ENCODE measurements at regions not wholly inside any gene's neighbourhood (a gene's known extent, or its start where the extent isn't known, plus 50 kb on each side); places are given as distances from the start of the nearest gene placed in this dataset.

DNA sequence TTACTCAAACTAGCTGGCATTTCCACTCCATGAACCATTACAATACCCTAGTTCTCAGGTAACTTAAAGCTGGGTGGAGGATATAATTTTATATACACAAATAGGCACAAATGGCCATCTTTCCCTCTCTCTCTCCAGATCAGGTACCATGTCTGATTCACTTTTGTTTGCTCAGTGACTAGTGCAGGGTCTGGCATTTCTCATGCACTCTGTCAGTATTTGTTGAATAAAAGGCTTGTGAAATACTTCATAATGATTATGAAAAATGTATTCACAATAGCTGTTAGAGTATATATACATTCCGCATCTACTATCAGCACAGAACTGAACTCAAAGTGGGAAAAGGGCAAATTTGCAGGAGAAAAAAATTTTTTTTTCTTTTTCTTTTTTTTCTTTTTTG is 510.2 kb upstream of the USP24 start:
- DNase-seq (ENCODE audit: low read depth, low spot score): no peak
- in situ Hi-C loops (cut with HindIII; ENCODE audit: low pct_unique_long_range_greater_than_20kb, low sequenced_read_pairs): no loop called here

DNA sequence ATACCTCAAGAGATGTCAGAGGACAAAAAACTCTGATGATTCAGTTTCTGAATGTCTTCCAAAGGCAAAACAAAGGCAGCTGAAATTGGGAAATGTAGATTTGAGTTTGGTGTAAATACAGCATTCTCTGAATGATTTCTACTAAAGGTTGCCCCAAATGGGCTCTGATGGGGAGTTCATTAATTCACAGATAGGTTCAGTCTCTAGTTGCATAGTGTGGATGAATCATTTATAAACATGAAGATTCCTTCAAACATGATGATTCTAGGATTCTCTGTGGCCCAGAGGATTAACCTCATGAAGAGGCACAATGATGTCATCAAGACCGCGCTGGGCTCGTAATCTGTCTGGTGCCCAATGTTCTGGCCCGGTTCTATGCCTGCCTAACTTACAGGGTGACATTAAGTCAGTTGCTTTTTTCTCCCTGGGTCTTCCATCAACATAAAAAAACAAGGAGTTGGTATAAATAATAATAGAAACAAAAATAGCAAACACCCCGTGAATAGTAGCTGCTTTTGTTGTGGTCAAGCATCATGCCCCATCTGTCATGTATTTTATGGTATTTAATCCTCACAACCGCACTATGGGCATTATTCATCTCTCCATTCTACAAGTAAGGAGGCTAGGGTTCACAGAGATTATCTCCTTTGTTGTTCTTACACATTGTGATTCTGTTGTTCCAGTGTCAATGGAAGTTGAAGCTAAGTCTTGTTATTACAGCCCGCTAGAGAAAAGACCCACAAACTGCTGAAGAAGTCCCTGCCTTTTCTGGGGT is 509.6 kb upstream of the USP24 start:
- in situ Hi-C loops (cut with HindIII; ENCODE audit: low pct_unique_long_range_greater_than_20kb, low sequenced_read_pairs): no loop called here

DNA sequence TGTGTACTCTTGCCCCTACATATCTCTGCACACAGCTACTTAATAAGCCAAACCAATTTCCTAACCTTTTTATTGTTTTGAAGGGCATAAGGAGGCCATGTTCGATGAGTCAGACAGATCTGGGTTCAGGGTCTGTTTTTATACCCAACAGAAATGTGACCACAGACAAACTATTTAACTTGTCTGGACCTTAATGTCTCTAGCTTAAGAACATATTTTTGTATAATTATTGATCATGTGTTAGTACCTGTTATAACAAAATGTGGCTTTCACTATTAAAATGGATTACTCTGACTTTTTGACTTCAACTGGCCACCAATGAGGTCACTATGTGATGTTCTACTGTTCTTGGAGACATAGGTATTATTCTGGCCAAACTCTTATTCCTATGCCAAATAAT is 507.8 kb upstream of the USP24 start:
- in situ Hi-C loops (cut with HindIII; ENCODE audit: low pct_unique_long_range_greater_than_20kb, low sequenced_read_pairs): no loop called here
- no peak for DNase-seq (ENCODE audit: low read depth, low spot score)

More for the DNA sequence above, 509.6 kb upstream of the USP24 start:
- no peak for DNase-seq (ENCODE audit: low read depth, low spot score)

DNA sequence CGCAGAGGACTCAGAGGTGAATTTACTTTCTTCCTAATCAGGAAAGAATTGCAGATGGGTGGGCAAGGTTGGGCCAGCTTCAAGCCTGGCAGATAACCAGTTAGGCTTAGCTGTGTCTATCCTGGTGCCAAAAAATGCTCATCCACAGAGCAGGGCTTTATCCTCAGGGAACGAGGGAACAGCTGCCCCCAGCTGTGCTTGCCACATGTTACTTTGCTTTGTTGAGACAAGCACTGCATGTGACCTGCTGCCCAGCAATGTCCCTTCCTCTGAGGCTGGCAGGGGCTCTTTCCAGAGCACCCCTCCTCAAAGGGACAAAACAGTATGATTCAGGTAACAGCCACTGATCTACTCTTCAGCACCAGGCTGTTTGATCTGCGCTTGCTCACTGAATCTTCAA is 505.1 kb upstream of the USP24 start:
- in situ Hi-C loops (cut with HindIII; ENCODE audit: low pct_unique_long_range_greater_than_20kb, low sequenced_read_pairs): no loop called here
- DNase-seq (ENCODE audit: low read depth, low spot score): no peak

DNA sequence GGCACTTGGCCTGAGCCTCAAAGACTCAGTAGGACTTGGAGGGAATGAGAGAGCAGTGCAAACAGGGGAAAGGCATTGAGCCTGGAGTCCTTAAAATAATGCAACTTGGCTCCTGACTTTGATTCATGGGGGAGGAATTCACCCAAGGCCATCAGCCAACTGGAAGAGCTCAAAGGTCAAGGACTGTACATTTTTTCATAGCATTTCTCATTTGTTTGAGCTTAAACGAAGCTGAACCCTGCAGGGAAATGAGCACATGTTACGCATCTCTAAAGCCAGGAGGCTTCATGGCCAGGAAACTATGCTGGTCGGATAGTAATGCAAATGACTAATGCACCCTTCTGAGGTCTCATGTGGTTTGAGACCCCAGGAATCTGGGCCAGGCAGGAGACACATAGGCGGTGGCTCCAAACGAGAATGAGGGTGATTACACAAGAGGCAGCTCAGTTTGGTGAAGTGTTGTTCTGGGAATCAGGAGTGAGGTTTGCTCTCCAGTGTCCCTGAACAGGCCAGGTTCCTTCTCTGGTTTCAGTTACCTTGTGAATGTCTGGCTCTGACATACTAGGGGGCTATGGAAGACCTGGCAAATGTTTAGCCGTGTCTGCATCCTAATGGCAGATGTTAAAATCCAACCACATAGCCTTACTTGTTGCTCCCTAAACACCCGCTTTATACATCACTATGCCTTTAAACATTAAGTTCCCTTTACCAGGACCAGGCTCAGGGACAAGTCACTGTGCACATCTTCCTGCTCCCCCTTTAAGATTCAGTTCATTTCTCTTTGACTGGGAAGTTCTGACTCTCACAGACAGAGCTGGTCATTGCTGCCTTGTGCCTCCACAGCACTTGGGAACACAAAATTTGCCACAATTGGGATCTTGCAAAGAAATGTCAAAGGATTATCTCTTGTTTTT is 503.9 kb upstream of the USP24 start:
- peak; percentile 24 for DNase-seq (ENCODE audit: low read depth, low spot score)
- in situ Hi-C loops (cut with HindIII; ENCODE audit: low pct_unique_long_range_greater_than_20kb, low sequenced_read_pairs): no loop called here

DNA sequence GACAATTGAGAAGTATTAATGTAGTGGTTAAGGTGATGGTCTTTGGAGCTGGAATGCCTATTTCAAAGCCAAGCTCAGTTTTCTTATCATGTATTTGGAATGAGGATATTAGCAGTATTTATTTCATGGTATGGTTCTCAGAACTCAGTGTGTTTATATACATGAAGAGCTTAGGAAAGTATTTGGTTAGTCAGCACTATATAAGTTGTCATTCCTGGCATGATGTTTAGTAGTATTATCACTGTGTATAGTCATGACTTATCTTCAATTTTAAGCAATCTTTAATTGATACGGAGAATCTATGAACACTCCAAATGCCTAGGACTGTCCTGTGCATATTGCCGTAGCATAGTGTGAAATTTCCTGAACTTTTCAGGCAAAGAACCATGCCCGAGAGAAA is 501.9 kb upstream of the USP24 start:
- in situ Hi-C loops (cut with HindIII; ENCODE audit: low pct_unique_long_range_greater_than_20kb, low sequenced_read_pairs): no loop called here
- DNase-seq (ENCODE audit: low read depth, low spot score): no peak

DNA sequence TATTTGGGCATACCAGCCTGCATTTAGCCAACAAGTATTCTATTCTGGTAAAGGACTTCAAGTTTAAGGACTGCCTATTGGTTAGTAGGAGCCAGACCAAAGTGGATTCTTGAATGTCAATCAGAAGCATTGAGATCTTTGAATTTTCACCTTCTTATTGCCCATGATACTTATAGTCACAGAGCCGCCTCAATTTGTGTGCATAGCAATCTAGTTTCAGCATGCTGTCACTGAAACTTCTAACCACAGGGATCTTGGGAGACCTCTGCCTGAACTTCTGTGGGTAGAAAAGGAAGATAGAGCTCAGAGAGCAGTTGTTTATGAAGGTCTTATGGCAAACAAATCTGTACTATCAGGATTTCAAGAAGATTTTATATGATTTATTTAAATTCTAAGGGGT is 501.4 kb upstream of the USP24 start:
- no peak for DNase-seq (ENCODE audit: low read depth, low spot score)

DNA sequence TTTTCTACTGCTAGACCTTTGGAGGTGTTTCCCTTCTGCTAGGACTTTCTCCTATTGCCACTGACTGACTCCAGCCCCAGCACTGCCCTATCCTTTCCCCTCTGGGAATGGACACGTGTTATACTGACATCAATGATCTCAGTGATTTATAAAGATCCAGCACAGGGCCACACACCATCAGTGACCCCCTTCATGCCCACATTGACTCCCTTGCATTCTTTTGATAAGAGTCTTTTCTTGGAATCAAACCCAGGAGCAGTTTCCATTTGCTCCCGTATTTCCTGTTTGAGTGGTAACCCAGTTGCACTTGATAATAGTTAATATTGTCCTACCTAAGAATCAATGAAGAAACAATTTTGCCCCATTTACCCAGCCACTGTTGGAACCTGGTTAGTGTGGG is 501.0 kb upstream of the USP24 start:
- DNase-seq (ENCODE audit: low read depth, low spot score): no peak
- in situ Hi-C loops (cut with HindIII; ENCODE audit: low pct_unique_long_range_greater_than_20kb, low sequenced_read_pairs): no loop called here

More for the DNA sequence above, 501.4 kb upstream of the USP24 start:
- in situ Hi-C loops (cut with HindIII; ENCODE audit: low pct_unique_long_range_greater_than_20kb, low sequenced_read_pairs): no loop called here

DNA sequence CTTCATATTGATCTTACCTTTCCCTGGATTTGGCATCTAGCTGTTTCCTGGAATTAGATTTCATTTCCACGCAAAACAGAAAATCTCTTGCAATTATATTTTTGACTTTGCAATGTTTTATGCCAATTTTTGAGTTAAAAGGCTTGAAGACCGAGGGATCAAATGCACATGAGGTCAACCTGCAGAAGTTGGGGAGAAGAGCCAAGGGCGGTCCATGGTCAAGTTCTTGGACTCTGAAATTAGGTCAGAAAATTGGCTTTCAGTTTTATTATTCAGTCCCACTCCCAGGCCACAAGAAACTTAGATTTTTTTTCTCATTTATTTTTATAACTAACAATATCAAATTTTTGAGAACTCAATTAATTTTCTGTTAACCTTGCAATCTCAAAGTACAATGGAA is 499.1 kb upstream of the USP24 start:
- no peak for DNase-seq (ENCODE audit: low read depth, low spot score)
- in situ Hi-C loops (cut with HindIII; ENCODE audit: low pct_unique_long_range_greater_than_20kb, low sequenced_read_pairs): no loop called here

DNA sequence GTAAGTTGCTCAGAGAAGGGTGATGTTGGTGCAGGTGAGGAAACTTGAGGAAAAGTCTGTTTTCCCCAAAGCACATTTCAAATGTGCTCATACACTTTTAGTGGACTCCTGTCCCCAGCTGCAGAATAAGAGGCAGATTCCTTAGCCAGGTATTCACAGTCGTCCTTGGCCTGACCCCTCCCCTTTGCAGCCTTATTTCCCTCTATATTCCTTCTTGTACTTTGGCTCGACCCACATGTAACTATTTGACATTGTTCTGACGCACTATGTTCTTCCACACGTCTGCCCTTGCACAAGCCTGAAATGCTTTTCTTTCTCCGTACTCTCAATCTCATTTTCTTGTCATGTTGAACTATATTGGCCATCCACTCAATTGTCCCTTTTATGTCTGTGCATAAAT is 498.4 kb upstream of the USP24 start:
- in situ Hi-C loops (cut with HindIII; ENCODE audit: low pct_unique_long_range_greater_than_20kb, low sequenced_read_pairs): no loop called here

DNA sequence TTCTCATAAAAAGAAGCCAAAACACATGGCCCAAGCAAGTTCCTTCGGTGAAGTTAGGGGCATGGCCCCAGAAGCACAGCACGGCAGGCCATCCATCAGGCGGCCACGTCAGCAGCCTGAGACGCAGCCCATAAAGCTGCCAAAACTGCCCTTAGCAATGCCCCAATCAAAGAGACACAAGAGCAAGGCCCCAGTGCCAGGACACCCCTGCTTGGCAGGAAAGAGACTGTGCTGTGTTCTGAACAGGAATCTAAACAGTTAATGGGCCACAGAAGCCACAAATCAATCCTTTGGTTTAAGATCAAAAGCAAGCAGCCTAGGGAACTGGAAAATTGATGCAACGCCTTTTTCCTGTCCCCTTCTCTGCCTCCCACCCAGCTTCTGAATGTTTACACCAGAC is 497.0 kb upstream of the USP24 start:
- no peak for DNase-seq (ENCODE audit: low read depth, low spot score)
- in situ Hi-C loops (cut with HindIII; ENCODE audit: low pct_unique_long_range_greater_than_20kb, low sequenced_read_pairs): no loop called here

More for the DNA sequence above, 498.4 kb upstream of the USP24 start:
- no peak for DNase-seq (ENCODE audit: low read depth, low spot score)

DNA sequence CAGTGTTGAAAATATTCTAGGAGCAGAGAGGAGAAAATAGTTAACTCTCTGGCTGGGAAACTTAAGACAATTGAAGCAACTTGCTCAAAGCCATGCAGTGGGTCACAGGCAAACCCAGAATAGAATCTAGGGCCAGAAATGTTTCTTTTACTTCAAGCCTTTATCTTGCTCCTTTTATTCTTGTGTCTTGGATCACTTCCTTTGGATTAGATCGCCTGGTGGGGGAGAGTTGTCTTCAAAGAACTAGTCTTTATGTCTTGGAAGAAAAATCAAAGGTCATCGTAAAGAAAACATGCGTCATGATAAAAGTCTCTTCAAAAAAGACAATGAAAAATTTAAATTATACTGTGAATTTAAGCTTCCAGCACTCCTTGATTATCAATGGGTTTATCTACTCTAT is 493.6 kb upstream of the USP24 start:
- no peak for DNase-seq (ENCODE audit: low read depth, low spot score)
- in situ Hi-C loops (cut with HindIII; ENCODE audit: low pct_unique_long_range_greater_than_20kb, low sequenced_read_pairs): no loop called here

DNA sequence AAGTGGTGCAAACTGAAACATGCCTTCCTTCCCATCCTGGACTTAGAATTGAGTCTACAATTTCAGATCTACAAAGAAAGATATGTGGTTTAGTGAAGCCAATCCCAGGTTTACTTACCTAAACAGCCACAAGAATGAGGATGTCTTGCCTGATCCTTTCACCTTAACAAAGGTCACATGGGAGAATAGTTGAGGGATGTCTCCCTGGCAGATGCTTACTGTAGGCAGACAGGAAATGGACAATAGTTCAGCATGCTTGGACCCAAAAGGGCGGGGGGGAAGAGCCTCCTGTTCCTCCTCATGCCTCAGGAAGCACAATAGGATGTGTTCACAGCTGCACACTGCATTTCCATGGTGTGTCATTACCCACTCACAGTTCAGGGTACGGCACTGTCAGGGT is 492.7 kb upstream of the USP24 start:
- DNase-seq (ENCODE audit: low read depth, low spot score): no peak
- in situ Hi-C loops (cut with HindIII; ENCODE audit: low pct_unique_long_range_greater_than_20kb, low sequenced_read_pairs): no loop called here

DNA sequence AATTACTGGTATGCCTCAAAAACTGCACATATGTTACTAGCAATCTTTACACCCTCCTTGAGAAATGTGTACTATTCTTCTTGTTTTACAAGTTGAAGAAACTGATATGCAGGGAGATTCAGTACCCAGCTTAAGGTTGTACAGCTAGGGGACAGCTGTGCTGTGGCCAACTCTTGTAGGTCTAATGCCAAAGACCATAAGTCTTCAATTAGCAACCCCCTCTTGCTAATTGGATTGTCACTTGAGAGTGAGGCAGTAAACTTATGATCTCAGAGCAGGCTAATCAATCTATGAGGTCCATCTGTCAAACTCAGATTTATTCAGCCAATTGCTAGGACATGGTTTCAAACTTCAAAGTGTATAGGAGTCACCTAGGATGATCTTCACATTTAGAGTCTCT is 492.0 kb upstream of the USP24 start:
- in situ Hi-C loops (cut with HindIII; ENCODE audit: low pct_unique_long_range_greater_than_20kb, low sequenced_read_pairs): no loop called here
- DNase-seq (ENCODE audit: low read depth, low spot score): no peak

DNA sequence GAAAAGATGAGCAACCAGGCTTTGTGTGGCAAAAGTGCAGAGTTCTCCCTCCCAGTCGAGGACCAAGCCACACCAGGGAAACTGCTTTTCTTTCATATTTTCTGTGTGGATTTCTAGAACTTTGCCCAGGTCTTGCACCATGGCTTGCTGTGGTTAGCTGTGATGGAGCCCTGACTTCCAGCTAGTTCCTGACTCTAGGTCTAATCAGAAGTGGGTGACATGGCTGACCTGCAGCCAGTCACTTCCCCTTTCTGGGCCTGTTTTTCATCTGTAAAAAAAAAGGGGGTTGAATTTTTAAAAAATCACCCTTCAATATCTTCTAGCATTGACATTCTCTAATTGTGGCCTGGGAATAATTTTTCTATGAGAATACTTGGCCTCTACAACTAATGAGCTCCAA is 491.2 kb upstream of the USP24 start:
- DNase-seq (ENCODE audit: low read depth, low spot score): no peak
- in situ Hi-C loops (cut with HindIII; ENCODE audit: low pct_unique_long_range_greater_than_20kb, low sequenced_read_pairs): no loop called here

DNA sequence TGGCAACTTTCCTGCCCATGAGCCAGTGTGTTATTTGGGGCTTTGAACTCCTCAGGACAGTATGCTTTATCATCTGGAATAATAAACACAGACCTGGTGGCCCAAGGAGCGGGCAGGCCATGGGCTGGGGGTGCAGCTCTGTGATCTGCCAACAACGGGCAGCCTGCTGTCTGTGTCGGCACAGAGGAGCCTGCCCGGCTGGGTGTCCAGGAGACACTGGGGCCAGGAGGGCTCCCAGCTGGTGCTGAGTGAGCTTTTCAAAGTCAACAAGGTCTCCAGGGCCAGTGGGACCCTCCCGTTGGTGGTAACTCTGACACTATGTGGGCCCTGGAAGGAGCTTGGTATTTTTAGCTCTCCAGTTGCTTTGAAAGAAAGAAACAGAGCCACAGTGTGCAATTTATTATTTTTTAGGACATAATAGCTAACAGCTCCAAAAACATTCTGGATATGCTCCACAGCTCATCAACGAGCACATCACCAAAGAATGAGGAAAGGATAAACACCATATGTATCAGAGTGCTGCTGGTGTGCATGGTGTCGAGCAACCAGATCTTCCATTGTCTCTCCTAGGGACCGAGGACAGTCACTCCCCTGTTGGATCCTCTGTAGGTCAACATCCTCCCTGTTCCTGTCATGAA is 488.7 kb upstream of the USP24 start:
- in situ Hi-C loops (cut with HindIII; ENCODE audit: low pct_unique_long_range_greater_than_20kb, low sequenced_read_pairs): no loop called here
- no peak for DNase-seq (ENCODE audit: low read depth, low spot score)

DNA sequence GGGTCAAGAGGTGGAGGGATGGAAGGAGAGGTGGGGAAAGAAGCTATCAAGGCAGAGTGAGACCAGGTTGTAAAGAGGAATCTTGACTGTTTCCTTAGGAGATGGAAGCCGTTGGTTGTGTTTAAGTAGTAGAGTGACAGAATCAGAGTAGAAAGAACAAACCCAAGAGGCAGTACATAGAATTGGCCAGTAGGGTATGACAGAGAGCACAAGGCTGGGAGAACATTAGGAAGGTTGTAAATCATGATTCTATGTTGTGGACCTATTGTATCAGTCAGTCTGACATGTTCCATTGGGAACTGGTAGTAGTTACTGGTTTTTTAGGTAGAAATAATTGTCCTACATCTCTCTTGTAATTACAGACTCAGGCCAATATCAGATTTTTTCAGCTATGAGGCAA is 486.9 kb upstream of the USP24 start:
- peak; percentile 60 for DNase-seq (ENCODE audit: low read depth, low spot score)
- in situ Hi-C loops (cut with HindIII; ENCODE audit: low pct_unique_long_range_greater_than_20kb, low sequenced_read_pairs): no loop called here

DNA sequence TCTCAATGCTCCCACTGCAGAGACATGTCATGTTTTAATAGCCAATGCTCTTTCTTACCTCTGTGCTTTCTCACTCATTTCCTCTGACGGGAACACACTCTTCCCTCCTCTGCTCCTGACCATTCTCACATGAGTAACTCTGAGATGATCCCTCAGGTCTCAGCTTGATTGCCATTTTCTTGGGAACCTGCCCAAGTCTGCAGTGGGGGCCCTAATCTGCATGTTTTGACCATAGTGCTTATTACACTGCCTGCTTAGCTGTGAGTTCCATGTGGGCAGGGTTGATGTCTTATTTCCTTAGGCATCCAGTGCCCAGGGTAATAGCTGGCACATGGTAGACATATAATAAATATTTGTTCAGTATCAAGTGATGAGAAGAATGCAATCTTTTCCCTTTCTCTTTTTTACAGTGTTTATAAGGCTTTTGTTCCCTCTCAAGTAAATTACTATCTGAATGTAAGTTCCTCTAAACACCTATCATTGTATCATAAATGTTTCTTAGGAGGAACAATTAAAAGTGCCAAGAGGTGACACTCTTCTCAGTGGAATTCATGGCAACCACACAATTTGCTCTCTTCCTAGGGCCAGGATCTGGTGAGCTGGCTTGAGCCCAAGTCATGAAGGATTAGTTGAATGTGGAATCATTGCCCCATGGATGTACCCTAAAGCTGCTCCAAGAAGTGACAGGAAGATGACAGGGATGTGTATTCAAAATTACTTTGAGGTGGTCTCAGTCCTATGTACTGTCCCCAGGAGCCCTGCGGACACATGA is 485.4 kb upstream of the USP24 start:
- DNase-seq (ENCODE audit: low read depth, low spot score): no peak
- in situ Hi-C loops (cut with HindIII; ENCODE audit: low pct_unique_long_range_greater_than_20kb, low sequenced_read_pairs): no loop called here

Data from SK-MEL-5 (cell line).